Left renal pelvis (tissue), 4 donors: ENCODE measurements at regions not wholly inside any gene's neighbourhood (a gene's known extent, or its start where the extent isn't known, plus 50 kb on each side); places are given as distances from the start of the nearest gene placed in this dataset.
"Not testable (repeated sequence)": the region's sequence is repeated elsewhere in the genome, so short reads cannot be mapped to it uniquely, and the experiment has no call there.

Experiments used
- DNase-seq, 4 donors: peaks; one replicate each; pipeline ENCODE4 v3.0.0-alpha.2; 2013; ENCODE audit warnings: low read depth in 4 of 4, low spot score in 3 of 4

DNA sequence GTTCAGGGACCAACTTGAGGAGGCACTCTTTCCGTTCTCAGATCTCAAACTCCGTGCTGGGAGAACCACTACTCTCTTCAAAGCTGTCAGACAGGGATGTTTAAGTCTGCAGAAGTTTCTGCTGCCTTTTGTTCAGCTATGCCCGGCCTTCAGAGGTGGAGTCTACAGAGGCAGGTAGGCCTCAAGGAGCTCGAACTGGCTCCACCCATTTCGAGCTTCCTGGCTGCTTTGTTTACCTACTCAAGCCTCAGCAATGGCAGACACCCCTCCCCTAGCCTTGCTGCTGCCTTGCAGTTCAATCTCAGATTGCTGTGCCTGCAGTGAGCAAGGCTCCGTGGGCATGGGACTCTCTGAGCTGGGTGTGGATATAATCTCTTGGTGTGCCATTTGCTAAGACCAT, 108.2 kb downstream of the DHRS2 start:
- DNase-seq, result not testable (repeated sequence)

GRCh38 chr14:23750357-23750756, 114.2 kb downstream of the DHRS2 start:
- DNase-seq, result no peak

- DNase-seq, result no peak
Measured at GRCh38 chr14:23751616-23752015, 115.5 kb downstream of the DHRS2 start.

GRCh38 chr14:23763394-23763793, 127.2 kb downstream of the DHRS2 start:
- DNase-seq, result no peak

DNA sequence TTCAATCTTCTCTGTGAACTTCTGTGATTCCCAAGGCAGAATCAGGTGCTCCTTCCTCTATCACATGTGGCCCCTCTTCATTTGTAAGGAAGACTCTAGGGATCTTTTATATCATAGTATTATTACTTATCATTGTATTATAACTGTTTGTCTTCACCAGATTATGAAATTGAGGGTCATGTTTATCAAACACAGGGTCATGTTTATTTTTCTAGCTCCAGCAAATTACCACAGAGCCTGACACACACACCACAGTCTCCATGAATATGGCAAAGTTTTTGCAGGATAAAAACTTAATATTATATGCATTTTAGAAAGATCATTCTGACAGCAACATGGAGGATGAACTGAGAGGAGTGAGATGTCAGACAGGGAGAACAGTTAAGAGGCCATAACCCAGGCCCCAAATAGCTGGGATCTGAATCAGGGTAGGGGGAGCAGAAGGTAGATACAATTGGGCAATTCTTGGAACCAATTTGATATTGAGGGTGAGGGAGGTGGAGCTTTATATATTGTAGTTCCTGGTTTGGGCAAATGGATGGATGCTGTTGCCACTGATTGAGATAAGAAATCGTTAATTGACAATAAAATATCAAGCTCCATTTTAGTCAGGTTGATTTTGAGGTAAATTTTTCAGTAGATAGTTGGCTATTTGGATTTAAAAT, 130.7 kb downstream of the DHRS2 start:
- DNase-seq, result no peak

GRCh38 chr14:23769221-23769728, 133.1 kb downstream of the DHRS2 start:
- not testable (repeated sequence) for DNase-seq

DNA sequence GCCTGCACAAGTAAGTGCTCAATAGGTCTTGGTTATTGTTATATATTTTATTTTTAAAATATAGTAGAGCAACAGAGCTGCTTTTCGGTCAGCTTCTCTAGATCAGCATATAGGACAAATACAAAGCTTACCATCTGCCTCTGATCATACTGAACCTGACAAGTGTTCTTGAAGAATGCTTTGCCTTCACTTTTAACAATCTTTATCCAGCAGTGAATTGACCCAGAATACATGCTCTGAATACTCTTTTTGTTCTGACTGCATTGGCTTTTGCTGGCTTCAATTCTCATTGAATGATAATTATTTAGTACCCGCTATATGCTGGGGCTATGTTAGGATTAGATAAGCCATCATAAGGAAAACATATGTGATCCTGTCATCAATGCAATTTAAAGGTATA, 137.8 kb downstream of the DHRS2 start:
- DNase-seq, result no peak

- DNase-seq, result no peak
Measured at GRCh38 chr14:23776296-23776695, 140.1 kb downstream of the DHRS2 start.

- DNase-seq, result no peak
Measured at GRCh38 chr14:23785208-23785607, 149.0 kb downstream of the DHRS2 start.

DNA sequence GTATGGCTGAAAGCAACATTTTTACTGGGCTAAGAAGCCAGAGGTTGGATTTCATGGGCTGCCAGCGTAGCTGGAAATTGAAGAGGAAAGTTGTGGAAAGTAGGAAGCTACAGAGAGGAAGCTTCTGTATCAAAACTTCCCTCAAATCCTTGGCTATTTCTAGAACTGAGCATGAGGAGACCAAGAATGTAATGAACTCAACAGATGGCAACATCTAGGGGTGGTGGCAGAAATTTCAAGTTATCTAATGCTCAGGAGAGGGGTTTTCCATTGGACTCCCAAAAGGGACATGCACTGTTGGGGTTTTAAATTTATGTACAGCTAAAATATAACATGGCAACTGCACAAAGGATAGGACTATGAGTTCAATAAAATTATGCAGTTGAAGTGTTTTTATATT, 151.3 kb downstream of the DHRS2 start:
- DNase-seq, result no peak

GRCh38 chr14:23789696-23790095, 153.5 kb downstream of the DHRS2 start:
- no peak for DNase-seq

GRCh38 chr14:23793532-23793931, 157.4 kb downstream of the DHRS2 start:
- DNase-seq, result no peak

DNA sequence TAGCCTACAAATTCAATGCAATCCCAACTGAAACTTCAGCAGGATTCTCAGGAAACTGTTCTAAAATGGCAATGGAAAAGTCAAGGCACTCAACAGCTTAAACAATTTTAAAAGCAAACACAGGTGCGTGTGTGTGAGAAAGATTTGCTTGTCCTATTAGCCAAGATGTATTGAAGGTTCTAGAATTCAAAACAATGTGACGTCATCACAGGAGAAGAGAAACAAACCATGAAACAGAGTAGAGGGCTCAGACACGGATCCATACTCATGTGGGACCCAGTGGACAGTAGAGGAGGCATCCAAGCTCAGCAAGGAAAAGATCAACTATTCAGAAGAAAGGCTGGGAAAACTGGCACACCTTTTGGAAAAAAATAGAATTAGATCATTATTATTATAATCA, 152.8 kb upstream of the DHRS4 start:
- DNase-seq, result no peak

DNA sequence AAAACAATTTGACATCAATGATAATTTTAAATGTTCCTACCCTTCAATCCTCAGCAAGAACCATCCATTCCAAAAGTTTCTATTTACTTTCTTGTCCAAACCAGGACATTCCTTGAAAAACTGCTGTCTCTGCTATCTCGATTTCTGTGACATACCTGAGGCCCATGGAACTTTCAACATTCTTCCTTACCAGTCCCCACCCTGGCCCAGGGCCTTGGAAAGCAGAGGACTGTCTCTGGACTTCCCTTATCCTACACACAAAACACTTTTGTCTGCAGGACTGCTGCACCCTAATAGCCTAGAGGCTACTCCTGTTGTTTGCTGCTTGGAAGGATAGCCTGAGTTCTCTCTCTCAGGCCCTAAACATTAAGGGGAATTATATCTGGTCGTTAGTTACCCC, 151.8 kb upstream of the DHRS4 start:
- no peak for DNase-seq

GRCh38 chr14:23804817-23805216, 148.8 kb upstream of the DHRS4 start:
- DNase-seq, result no peak

GRCh38 chr14:23805761-23806160, 147.8 kb upstream of the DHRS4 start:
- DNase-seq, result no peak

- DNase-seq, result no peak
Measured at GRCh38 chr14:23814527-23815256, 138.9 kb upstream of the DHRS4 start.

GRCh38 chr14:23816371-23816770, 137.2 kb upstream of the DHRS4 start:
- no peak for DNase-seq

DNA sequence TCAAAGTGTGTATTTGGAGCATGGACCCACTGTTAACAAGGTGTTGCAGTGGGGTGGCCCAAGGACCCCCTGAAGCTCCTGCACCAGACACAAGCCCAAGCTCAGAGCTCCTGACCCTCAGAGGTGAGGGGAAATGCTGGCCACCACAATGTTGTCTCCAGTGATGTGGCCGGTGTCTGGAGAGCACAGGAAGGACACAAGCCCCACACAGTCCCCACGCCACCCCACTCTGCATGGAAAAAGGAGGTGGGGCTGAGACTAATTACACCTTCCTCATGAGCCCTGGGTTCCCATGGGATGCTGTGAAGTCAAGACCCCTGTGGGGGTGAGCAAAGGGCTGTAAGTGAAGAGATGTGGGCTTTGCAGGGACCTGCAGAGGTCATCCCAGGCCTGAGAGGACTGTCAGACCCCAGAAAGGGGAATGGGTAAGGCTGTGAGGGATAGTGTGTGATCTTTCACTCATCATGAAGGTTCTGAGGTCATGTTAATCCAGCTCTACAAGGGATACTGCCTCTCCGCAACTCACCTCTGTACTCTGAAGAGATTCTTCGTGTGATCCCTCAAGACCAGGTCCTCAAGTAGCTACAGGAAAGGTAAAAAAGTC, 136.3 kb upstream of the DHRS4 start:
- DNase-seq, result no peak

GRCh38 chr14:23827100-23827892, 126.3 kb upstream of the DHRS4 start:
- DNase-seq, result no peak

- DNase-seq, result no peak
Measured at GRCh38 chr14:23828001-23828400, 125.6 kb upstream of the DHRS4 start.
